ENCODE measurements at regions not wholly inside any gene's neighbourhood (a gene's known extent, or its start where the extent isn't known, plus 50 kb on each side); places are given as distances from the start of the nearest gene placed in this dataset.

DNA sequence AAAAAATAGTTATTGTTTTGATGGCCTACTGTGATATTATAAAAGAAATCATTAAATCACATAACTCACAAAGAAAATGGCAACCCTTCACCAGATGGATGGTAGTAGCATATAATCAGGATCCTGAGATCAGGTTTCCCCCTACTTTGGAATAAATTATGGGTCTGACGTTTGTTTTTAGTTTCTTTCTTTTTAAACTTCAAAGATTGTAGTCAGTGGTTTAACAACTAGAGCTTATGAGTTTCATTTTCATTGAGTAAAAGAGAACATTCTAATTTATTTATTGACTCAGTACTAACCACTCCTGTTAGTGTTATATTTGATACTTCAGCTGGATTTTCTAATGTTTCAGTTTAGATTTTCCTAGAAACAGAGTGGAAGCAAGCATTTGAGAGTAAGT is 218.0 kb upstream of the PCSK5 start:
- TF ChIP-seq, protein P1, sequence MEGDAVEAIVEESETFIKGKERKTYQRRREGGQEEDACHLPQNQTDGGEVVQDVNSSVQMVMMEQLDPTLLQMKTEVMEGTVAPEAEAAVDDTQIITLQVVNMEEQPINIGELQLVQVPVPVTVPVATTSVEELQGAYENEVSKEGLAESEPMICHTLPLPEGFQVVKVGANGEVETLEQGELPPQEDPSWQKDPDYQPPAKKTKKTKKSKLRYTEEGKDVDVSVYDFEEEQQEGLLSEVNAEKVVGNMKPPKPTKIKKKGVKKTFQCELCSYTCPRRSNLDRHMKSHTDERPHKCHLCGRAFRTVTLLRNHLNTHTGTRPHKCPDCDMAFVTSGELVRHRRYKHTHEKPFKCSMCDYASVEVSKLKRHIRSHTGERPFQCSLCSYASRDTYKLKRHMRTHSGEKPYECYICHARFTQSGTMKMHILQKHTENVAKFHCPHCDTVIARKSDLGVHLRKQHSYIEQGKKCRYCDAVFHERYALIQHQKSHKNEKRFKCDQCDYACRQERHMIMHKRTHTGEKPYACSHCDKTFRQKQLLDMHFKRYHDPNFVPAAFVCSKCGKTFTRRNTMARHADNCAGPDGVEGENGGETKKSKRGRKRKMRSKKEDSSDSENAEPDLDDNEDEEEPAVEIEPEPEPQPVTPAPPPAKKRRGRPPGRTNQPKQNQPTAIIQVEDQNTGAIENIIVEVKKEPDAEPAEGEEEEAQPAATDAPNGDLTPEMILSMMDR (IDR thresholded peaks at IDR 0.05): no peak
- no peak for TF ChIP-seq ZFX (IDR thresholded peaks at IDR 0.05; ENCODE audit: borderline replicate concordance)
